DND-41 (cell line): ENCODE measurements at regions not wholly inside any gene's neighbourhood (a gene's known extent, or its start where the extent isn't known, plus 50 kb on each side); places are given as distances from the start of the nearest gene placed in this dataset.

Experiments
- EZH2 ChIP-seq: IDR thresholded peaks from 3 replicates; pipeline ENCODE4 v1.6.1; 2012; ENCODE audit warnings: borderline replicate concordance, low read depth, mild to moderate bottlenecking, moderate library complexity, low read length, inconsistent platforms; ENCODE audit not compliant: severe bottlenecking
- TF ChIP-seq, protein P1 (sequence below): IDR thresholded peaks from 2 replicates; pipeline ENCODE4 v1.5.1; 2012; ENCODE audit warnings: borderline replicate concordance, low read length, moderate library complexity, mild to moderate bottlenecking; ENCODE audit not compliant: poor library complexity, severe bottlenecking; ENCODE audit errors: extremely low read depth

DNA sequence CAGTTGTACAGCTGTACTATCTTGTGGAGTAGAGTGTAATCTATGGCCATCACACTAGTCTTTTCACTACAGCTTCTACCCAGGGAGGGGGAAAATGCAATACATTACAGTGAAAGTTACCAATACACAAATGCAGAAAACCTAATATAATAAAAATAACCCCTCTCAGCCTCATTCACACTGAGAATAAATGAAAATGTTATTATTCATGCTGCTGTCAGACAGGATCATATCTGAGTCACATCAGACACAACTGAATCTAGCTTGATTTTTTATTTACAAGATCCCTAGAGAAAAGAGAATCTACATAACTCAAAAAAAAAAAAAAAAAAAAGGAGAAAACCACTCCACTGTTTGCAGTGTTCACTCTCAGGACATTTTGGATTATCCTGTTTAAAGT lies 293.9 kb upstream of the ESRRG start:
- TF ChIP-seq, protein P1, sequence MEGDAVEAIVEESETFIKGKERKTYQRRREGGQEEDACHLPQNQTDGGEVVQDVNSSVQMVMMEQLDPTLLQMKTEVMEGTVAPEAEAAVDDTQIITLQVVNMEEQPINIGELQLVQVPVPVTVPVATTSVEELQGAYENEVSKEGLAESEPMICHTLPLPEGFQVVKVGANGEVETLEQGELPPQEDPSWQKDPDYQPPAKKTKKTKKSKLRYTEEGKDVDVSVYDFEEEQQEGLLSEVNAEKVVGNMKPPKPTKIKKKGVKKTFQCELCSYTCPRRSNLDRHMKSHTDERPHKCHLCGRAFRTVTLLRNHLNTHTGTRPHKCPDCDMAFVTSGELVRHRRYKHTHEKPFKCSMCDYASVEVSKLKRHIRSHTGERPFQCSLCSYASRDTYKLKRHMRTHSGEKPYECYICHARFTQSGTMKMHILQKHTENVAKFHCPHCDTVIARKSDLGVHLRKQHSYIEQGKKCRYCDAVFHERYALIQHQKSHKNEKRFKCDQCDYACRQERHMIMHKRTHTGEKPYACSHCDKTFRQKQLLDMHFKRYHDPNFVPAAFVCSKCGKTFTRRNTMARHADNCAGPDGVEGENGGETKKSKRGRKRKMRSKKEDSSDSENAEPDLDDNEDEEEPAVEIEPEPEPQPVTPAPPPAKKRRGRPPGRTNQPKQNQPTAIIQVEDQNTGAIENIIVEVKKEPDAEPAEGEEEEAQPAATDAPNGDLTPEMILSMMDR, result no peak
- no peak for TF ChIP-seq EZH2
